Bronchial epithelial cell (primary cell): ENCODE measurements at regions not wholly inside any gene's neighbourhood (a gene's known extent, or its start where the extent isn't known, plus 50 kb on each side); places are given as distances from the start of the nearest gene placed in this dataset.

Source experiments
- DNase-seq: peaks from one replicate; pipeline ENCODE4 v3.0.0-alpha.2; 2010; ENCODE audit warnings: low read depth
- FAIRE-seq: peaks from 2 replicates; lab custom pipeline; 2011; peaks lifted over from hg19 to GRCh38; lab: Jason Lieb, UNC
- H3K27me3 ChIP-seq: 2 replicates; pipeline ENCODE4 v1.5.1; 2011; ENCODE audit warnings: low read length; ENCODE audit not compliant: control insufficient read depth, insufficient read depth
- H3K36me3 ChIP-seq: 2 replicates; pipeline ENCODE4 v1.5.1; 2011; ENCODE audit warnings: low read length; ENCODE audit not compliant: control insufficient read depth, insufficient read depth
- H3K4me3 ChIP-seq: 2 replicates; pipeline ENCODE4 v1.5.1; 2011; ENCODE audit warnings: mild to moderate bottlenecking, low read depth, low read length, control low read depth
- CTCF ChIP-seq: IDR thresholded peaks from 2 replicates; pipeline ENCODE4 v1.5.1; 2011; ENCODE audit warnings: mild to moderate bottlenecking, moderate library complexity, low read length, control low read depth, inconsistent platforms; ENCODE audit not compliant: insufficient read depth, severe bottlenecking

- FAIRE-seq: no peak
- no peak for TF ChIP-seq CTCF
- no peaks in the 10 kb centered on the region for H3K27me3 ChIP-seq
- no peak overlapping the region for H3K4me3 ChIP-seq
- no peaks in the 10 kb centered on the region for H3K36me3 ChIP-seq
- no peak for DNase-seq
Observed at GRCh38 chr15:66651198-66651597, 50.8 kb upstream of the SMAD6 start.

GRCh38 chr15:66651913-66652642, 50.0 kb upstream of the SMAD6 start:
- FAIRE-seq (no peak), DNase-seq (no peak)
- H3K4me3 ChIP-seq: no peak overlapping the region
- H3K36me3 ChIP-seq: no peaks in the 10 kb centered on the region
- no peak for TF ChIP-seq CTCF
- no peaks in the 10 kb centered on the region for H3K27me3 ChIP-seq
